HEK293 (cell line): ENCODE measurements at regions not wholly inside any gene's neighbourhood (a gene's known extent, or its start where the extent isn't known, plus 50 kb on each side); places are given as distances from the start of the nearest gene placed in this dataset.

ENCODE experiments used
- BCL11A ChIP-seq: fragments of 450-650 bp; formaldehyde crosslinking; IDR thresholded peaks from 2 replicates; pipeline ENCODE4 v1.5.1; 2016; ENCODE audit warnings: low read depth, missing biosample characterization, missing genetic modification characterization
- MYNN ChIP-seq: fragments of 450-650 bp; formaldehyde crosslinking; IDR thresholded peaks from 2 replicates; pipeline ENCODE4 v1.5.1; 2016; ENCODE audit warnings: missing biosample characterization, missing genetic modification characterization, borderline replicate concordance
- ZNF121 ChIP-seq: fragments of 450-650 bp; formaldehyde crosslinking; IDR thresholded peaks from 2 replicates; pipeline ENCODE4 v1.5.1; 2016; ENCODE audit warnings: missing biosample characterization, missing genetic modification characterization
- ZNF670 ChIP-seq: fragments of 450-650 bp; formaldehyde crosslinking; IDR thresholded peaks from 2 replicates; pipeline ENCODE4 v1.5.1; 2016; ENCODE audit warnings: missing biosample characterization, missing genetic modification characterization, low read depth
- ZSCAN30 ChIP-seq: fragments of 450-650 bp; IDR thresholded peaks from 2 replicates; pipeline ENCODE4 v1.5.1; 2018; ENCODE audit warnings: missing biosample characterization, mild to moderate bottlenecking, missing genetic modification characterization, moderate library complexity
- TF ChIP-seq, protein P1 (sequence below): fragments of 450-650 bp; formaldehyde crosslinking; IDR thresholded peaks from 2 replicates; pipeline ENCODE4 v1.5.1; 2016; ENCODE audit warnings: missing biosample characterization, missing genetic modification characterization
- TF ChIP-seq, protein P2 (sequence below): fragments of 450-650 bp; formaldehyde crosslinking; IDR thresholded peaks from 2 replicates; pipeline ENCODE4 v1.5.1; 2016; ENCODE audit warnings: missing biosample characterization, missing genetic modification characterization
- TF ChIP-seq, protein P3 (sequence below): fragments of 450-650 bp; formaldehyde crosslinking; IDR thresholded peaks from 2 replicates; pipeline ENCODE4 v1.5.1; 2016; ENCODE audit warnings: missing biosample characterization, missing genetic modification characterization

DNA sequence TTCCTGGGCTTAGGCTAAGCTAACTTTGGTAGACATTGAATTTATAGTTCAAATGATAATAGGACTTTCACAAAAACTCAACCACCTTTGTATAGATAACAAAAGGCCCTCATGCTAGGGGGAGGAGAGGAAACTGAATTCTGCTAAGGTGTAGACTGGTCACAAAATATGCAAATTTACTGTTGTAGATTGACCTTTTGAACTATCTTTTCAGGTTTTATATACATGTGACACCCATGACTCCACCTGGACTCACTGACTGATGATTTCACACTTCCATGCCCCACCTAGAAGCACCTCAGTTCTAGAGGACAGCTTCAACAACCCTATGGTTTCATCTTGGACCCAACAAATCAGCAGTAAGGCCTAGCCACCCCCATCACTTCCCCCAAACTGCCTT lies 165.7 kb downstream of the CEMIP2 start:
- TF ChIP-seq BCL11A (tag by site-specific recombination) (no peak), ZSCAN30 (tag by site-specific recombination) (no peak), ZNF121 (tag by site-specific recombination) (no peak), ZNF670 (tag by site-specific recombination) (no peak), MYNN (no peak)
- TF ChIP-seq, protein P1, sequence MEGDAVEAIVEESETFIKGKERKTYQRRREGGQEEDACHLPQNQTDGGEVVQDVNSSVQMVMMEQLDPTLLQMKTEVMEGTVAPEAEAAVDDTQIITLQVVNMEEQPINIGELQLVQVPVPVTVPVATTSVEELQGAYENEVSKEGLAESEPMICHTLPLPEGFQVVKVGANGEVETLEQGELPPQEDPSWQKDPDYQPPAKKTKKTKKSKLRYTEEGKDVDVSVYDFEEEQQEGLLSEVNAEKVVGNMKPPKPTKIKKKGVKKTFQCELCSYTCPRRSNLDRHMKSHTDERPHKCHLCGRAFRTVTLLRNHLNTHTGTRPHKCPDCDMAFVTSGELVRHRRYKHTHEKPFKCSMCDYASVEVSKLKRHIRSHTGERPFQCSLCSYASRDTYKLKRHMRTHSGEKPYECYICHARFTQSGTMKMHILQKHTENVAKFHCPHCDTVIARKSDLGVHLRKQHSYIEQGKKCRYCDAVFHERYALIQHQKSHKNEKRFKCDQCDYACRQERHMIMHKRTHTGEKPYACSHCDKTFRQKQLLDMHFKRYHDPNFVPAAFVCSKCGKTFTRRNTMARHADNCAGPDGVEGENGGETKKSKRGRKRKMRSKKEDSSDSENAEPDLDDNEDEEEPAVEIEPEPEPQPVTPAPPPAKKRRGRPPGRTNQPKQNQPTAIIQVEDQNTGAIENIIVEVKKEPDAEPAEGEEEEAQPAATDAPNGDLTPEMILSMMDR, result no peak
- TF ChIP-seq, protein P2, sequence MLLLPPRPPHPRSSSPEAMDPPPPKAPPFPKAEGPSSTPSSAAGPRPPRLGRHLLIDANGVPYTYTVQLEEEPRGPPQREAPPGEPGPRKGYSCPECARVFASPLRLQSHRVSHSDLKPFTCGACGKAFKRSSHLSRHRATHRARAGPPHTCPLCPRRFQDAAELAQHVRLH (tag by site-specific recombination), result no peak
- TF ChIP-seq, protein P3, sequence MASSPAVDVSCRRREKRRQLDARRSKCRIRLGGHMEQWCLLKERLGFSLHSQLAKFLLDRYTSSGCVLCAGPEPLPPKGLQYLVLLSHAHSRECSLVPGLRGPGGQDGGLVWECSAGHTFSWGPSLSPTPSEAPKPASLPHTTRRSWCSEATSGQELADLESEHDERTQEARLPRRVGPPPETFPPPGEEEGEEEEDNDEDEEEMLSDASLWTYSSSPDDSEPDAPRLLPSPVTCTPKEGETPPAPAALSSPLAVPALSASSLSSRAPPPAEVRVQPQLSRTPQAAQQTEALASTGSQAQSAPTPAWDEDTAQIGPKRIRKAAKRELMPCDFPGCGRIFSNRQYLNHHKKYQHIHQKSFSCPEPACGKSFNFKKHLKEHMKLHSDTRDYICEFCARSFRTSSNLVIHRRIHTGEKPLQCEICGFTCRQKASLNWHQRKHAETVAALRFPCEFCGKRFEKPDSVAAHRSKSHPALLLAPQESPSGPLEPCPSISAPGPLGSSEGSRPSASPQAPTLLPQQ (tag by site-specific recombination), result no peak
